ENCODE measurements at regions not wholly inside any gene's neighbourhood (a gene's known extent, or its start where the extent isn't known, plus 50 kb on each side); places are given as distances from the start of the nearest gene placed in this dataset.
A peak's percentile ranks its signal among the peaks of the same experiment; 100 is the strongest.

DNA sequence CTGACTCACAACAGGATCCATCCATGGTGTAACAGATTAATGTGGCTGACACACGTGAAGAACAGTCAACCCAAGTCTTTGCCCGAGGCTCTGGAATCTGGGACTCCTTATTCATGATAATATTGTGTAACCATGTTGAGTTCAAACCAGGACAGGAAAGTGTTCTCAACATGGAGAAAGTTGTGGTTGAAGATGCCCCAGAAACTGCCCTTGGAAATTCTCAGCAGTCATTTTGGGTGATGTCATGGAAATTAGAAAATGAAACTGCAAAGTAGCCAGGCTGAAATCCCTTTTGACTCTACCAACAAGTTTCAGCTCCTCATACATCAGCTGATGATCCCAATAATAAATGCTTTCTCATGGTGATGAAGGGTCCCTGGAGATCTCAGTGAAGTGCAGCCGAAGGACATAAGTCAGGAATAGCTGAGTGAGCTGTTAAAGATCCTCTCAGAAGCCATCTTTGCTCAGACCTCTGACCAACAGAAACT is 307.7 kb downstream of the TNS1 start:
- DNase-seq: peak in 1 of 2 donors; percentile 39
- WGBS, 5 donors: 52 to 80% (median 70%) methylated on average over 3 of the region's 3 CpGs
- H3K4me1 ChIP-seq: peaks cover 0 to 39% (median 10%) of the 10 kb centered on the region in 4 donors
- H3K9me3 ChIP-seq: no peaks in the 10 kb centered on the region
- H3K27me3 ChIP-seq: no peaks in the 10 kb centered on the region
- no peak overlapping the region for H3K4me3 ChIP-seq
- intact Hi-C loops (cut with DNase I; ENCODE audit: low total_unique reads): no loop called here
- peak overlapping the region in 4 of 5 donors; percentile 12 to 68 (median 58) for H3K27ac ChIP-seq
- no peak for TF ChIP-seq EP300 (IDR thresholded peaks at IDR 0.05)
- TF ChIP-seq, protein P1, sequence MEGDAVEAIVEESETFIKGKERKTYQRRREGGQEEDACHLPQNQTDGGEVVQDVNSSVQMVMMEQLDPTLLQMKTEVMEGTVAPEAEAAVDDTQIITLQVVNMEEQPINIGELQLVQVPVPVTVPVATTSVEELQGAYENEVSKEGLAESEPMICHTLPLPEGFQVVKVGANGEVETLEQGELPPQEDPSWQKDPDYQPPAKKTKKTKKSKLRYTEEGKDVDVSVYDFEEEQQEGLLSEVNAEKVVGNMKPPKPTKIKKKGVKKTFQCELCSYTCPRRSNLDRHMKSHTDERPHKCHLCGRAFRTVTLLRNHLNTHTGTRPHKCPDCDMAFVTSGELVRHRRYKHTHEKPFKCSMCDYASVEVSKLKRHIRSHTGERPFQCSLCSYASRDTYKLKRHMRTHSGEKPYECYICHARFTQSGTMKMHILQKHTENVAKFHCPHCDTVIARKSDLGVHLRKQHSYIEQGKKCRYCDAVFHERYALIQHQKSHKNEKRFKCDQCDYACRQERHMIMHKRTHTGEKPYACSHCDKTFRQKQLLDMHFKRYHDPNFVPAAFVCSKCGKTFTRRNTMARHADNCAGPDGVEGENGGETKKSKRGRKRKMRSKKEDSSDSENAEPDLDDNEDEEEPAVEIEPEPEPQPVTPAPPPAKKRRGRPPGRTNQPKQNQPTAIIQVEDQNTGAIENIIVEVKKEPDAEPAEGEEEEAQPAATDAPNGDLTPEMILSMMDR (IDR thresholded peaks at IDR 0.05): no peak
- TF ChIP-seq POLR2A (IDR thresholded peaks at IDR 0.05): no peak
- peak; percentile 30 to 51 (median 34) for TF ChIP-seq POLR2AphosphoS5 (IDR thresholded peaks at IDR 0.05)
- H3K36me3 ChIP-seq: no peaks in the 10 kb centered on the region

DNA sequence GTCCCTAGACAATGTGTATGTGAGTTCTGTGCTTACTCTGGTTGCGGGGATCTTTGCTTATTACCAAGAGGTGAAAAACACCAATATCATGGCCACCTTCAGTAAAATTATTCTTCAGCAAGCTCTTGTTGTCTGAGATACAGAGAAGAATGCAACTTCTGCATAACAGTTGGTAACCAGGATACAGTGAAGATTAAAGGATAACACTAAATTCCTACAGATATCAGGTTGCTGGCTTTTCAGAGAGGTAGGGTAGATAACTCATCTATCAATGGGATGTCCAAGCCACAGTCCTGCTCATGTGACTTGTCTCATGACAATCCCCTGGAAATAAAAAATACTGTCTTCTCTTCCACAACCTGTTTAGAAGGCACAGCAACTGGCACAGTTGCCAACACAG is 308.5 kb downstream of the TNS1 start:
- H3K27me3 ChIP-seq: no peaks in the 10 kb centered on the region
- no peak for DNase-seq
- 94 to 100% (median 95%) methylated on average over 1 of the region's 1 CpG for WGBS, 5 donors
- H3K36me3 ChIP-seq: no peaks in the 10 kb centered on the region
- H3K4me3 ChIP-seq: no peak overlapping the region
- intact Hi-C loops (cut with DNase I; ENCODE audit: low total_unique reads): no loop called here
- peak overlapping the region in 2 of 5 donors; percentile 1 to 63 for H3K27ac ChIP-seq
- no peaks in the 10 kb centered on the region for H3K9me3 ChIP-seq
- TF ChIP-seq POLR2A (IDR thresholded peaks at IDR 0.05): no peak
- TF ChIP-seq, protein P1 (IDR thresholded peaks at IDR 0.05): no peak
- TF ChIP-seq POLR2AphosphoS5 (IDR thresholded peaks at IDR 0.05): no peak
- TF ChIP-seq EP300 (IDR thresholded peaks at IDR 0.05): no peak
- H3K4me1 ChIP-seq: peaks cover 0 to 33% (median 10%) of the 10 kb centered on the region in 4 donors

DNA sequence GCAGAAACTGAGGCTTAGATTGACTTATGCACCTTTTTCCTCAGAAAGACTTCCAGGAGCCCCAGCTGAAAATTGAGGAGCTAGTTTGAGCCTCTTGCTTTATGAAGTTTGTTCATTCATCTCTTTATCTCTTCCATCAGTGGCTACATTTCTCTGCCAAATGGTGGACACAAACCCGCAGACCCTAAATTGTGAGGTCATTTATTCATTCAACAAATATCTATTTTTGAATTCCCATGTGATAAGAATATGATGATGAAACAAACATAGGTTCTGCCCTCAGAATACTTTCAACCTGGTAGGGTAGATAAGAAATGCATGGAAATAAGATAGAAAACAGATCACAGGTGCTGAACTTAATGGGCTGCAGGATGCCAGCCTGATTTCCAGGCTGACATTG is 309.4 kb downstream of the TNS1 start:
- peaks cover 0 to 33% (median 8%) of the 10 kb centered on the region in 4 donors for H3K4me1 ChIP-seq
- no peaks in the 10 kb centered on the region for H3K27me3 ChIP-seq
- WGBS, 5 donors: 83 to 97% (median 91%) methylated on average over 1 of the region's 1 CpG
- H3K27ac ChIP-seq: peak overlapping the region in 1 of 5 donors; percentile 2
- no peak overlapping the region for H3K4me3 ChIP-seq
- intact Hi-C loops (cut with DNase I; ENCODE audit: low total_unique reads): no loop called here
- DNase-seq: no peak
- no peaks in the 10 kb centered on the region for H3K9me3 ChIP-seq
- H3K36me3 ChIP-seq: no peaks in the 10 kb centered on the region
- TF ChIP-seq POLR2AphosphoS5 (IDR thresholded peaks at IDR 0.05) (no peak), EP300 (IDR thresholded peaks at IDR 0.05) (no peak), POLR2A (IDR thresholded peaks at IDR 0.05) (no peak)
- TF ChIP-seq, protein P1 (IDR thresholded peaks at IDR 0.05): no peak

DNA sequence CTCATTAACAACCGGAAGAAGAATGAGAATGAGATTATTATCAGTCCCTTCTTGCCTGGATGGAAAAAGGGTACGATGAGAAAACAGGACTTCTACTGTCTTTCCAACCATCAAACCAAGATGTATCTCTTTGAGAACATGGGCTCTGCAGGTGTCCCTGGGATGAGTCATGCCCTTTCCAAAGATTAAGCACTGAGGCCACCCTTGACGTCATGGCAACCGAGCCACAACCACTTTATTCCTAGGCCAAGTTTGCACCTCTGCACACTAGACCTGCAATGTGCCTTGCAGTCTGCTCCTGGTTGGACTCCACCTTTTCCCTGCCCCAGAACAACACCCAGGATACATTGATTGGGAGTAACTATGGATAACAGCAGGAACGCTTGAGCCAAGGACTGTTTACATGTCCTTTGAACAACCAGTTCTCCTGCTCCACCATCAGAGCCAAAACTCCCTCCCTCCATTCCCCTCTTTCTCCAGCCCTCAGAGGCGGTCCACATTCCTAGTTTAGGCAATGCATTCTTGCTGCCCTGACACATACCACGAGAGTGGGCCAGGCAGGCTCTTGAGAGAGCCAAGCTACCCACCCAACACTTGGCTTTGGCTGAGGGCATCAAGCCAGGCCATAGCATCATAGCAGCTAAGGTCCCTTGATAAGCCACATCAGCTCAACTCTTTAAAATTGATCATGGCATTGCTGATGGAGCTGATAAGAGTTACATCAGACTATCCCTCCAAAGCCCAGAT is 310.7 kb downstream of the TNS1 start:
- Histone ChIP-seq H3K4me1 (peaks cover 0 to 36% (median 9%) of the 10 kb centered on the region in 4 donors), H3K36me3 (no peaks in the 10 kb centered on the region), H3K4me3 (no peak overlapping the region), H3K27ac (peak overlapping the region in 4 of 5 donors; percentile 38 to 66 (median 54)), H3K27me3 (no peaks in the 10 kb centered on the region), H3K9me3 (no peaks in the 10 kb centered on the region)
- DNase-seq: no peak
- intact Hi-C loops (cut with DNase I; ENCODE audit: low total_unique reads): no loop called here
- 66 to 79% (median 74%) methylated on average over 7 of the region's 7 CpGs for WGBS, 5 donors
- TF ChIP-seq POLR2AphosphoS5 (IDR thresholded peaks at IDR 0.05) (peak; percentile 45 to 70 (median 50)), EP300 (IDR thresholded peaks at IDR 0.05) (peak; percentile 74)
- TF ChIP-seq, protein P1 (IDR thresholded peaks at IDR 0.05): no peak
